Keratinocyte (primary cell): ENCODE measurements at regions not wholly inside any gene's neighbourhood (a gene's known extent, or its start where the extent isn't known, plus 50 kb on each side); places are given as distances from the start of the nearest gene placed in this dataset.

Source experiments
- DNase-seq: peaks from one replicate; pipeline ENCODE4 v3.0.0-alpha.2; 2011; ENCODE audit warnings: low read depth, missing footprints, low spot score
- FAIRE-seq: peaks from 2 replicates; lab custom pipeline; 2011; peaks lifted over from hg19 to GRCh38; lab: Jason Lieb, UNC
- H2AFZ ChIP-seq: 2 replicates; pipeline ENCODE4 v1.6.0; 2012; ENCODE audit warnings: low read length, control low read depth, inconsistent platforms; ENCODE audit not compliant: control insufficient read depth
- H3K27ac ChIP-seq: 2 replicates; pipeline ENCODE4 v1.5.1; 2011; ENCODE audit warnings: low read length; ENCODE audit not compliant: control insufficient read depth, insufficient read depth
- H3K27me3 ChIP-seq: 3 replicates; pipeline ENCODE4 v1.6.0; 2011; ENCODE audit warnings: low read length; ENCODE audit not compliant: control insufficient read depth, insufficient read depth; ENCODE audit errors: extremely low read depth
- H3K36me3 ChIP-seq, 2 experiments: 2 replicates in 1 of 2; 3 replicates in 1 of 2; pipeline ENCODE4 v1.5.1; 2011; ENCODE audit warnings: low read length in 2 of 2, mild to moderate bottlenecking in 1 of 2; ENCODE audit not compliant: control insufficient read depth in 2 of 2, insufficient read depth in 2 of 2; ENCODE audit errors: extremely low read depth in 1 of 2
- H3K4me1 ChIP-seq: 3 replicates; pipeline ENCODE4 v1.5.1; 2011; ENCODE audit warnings: low read length; ENCODE audit not compliant: control insufficient read depth, insufficient read depth; ENCODE audit errors: extremely low read depth
- H3K4me2 ChIP-seq: 3 replicates; pipeline ENCODE4 v1.6.0; 2011; ENCODE audit warnings: low read depth, low read length; ENCODE audit not compliant: control insufficient read depth, insufficient read depth; ENCODE audit errors: extremely low read depth
- H3K4me3 ChIP-seq, 3 experiments: fragments of 200-600 bp in 1 of 3; sonication (generic) in 1 of 3; 2 replicates in 2 of 3; 3 replicates in 1 of 3; pipeline ENCODE4 v1.5.1; 2011 to 2016; ENCODE audit warnings: low read length in 3 of 3, mild to moderate bottlenecking in 3 of 3, control low read depth in 2 of 3, inconsistent platforms in 1 of 3, low read depth in 1 of 3, mixed read lengths in 1 of 3, mixed run types in 1 of 3, moderate library complexity in 1 of 3; ENCODE audit not compliant: control insufficient read depth in 2 of 3, insufficient read depth in 2 of 3; ENCODE audit errors: extremely low read depth in 1 of 3
- H3K79me2 ChIP-seq: 2 replicates; pipeline ENCODE4 v1.6.0; 2012; ENCODE audit warnings: low read length; ENCODE audit not compliant: control insufficient read depth, insufficient read depth
- H3K9ac ChIP-seq: 3 replicates; pipeline ENCODE4 v1.6.0; 2011; ENCODE audit warnings: low read length; ENCODE audit not compliant: control insufficient read depth, insufficient read depth; ENCODE audit errors: extremely low read depth
- H3K9me1 ChIP-seq: 3 replicates; pipeline ENCODE4 v1.6.0; 2011; ENCODE audit warnings: low read length; ENCODE audit not compliant: control insufficient read depth, insufficient read depth; ENCODE audit errors: extremely low read depth
- H3K9me3 ChIP-seq: 2 replicates; pipeline ENCODE4 v1.5.1; 2012; ENCODE audit warnings: low read depth, low read length; ENCODE audit not compliant: control insufficient read depth
- H4K20me1 ChIP-seq: 3 replicates; pipeline ENCODE4 v1.6.0; 2011; ENCODE audit warnings: low read length; ENCODE audit not compliant: control insufficient read depth, insufficient read depth; ENCODE audit errors: extremely low read depth
- CTCF ChIP-seq, 3 experiments: IDR thresholded peaks in 1 of 3; conservative IDR thresholded peaks in 1 of 3; optimal IDR thresholded peaks in 1 of 3; 2 replicates in 2 of 3; 3 replicates in 1 of 3; pipeline versions ENCODE3 to v1.5.1; 2011; ENCODE audit warnings: low read length in 3 of 3, mild to moderate bottlenecking in 3 of 3, moderate library complexity in 2 of 3, control low read depth in 1 of 3, inconsistent platforms in 1 of 3; ENCODE audit not compliant: insufficient read depth in 2 of 3; ENCODE audit errors: extremely low read depth in 1 of 3
- EZH2 ChIP-seq: IDR thresholded peaks from one replicate; pipeline ENCODE4 v1.6.1; 2012; ENCODE audit warnings: inconsistent platforms, mild to moderate bottlenecking, low read length, moderate library complexity
- dilution Hi-C: fragments of 300-500 bp; cut with MboI; formaldehyde crosslinking; loops from one replicate; pipeline ENCODE4 v1.7.0; 2020; ENCODE audit warnings: low sequenced_read_pairs; ENCODE audit not compliant: extremely low pct_ligation_motif_present

GRCh38 chr3:177793451-177793850 lies 596.2 kb upstream of the TBL1XR1 start:
- no peak overlapping the region for H3K9ac ChIP-seq
- no peak overlapping the region for H3K4me3 ChIP-seq
- H3K36me3 ChIP-seq, result no peaks in the 10 kb centered on the region
- H3K79me2 ChIP-seq, result no peaks in the 10 kb centered on the region
- TF ChIP-seq CTCF (optimal IDR thresholded peaks at IDR 0.05 in 1 of 3, IDR thresholded peaks at IDR 0.05 in 1 of 3, conservative IDR thresholded peaks at IDR 0.05 in 1 of 3; ENCODE audit: extremely low read depth in 1 of 3, insufficient read depth in 2 of 3, low read length in 3 of 3) (no peak), EZH2 (no peak)
- no peaks in the 10 kb centered on the region for H3K27me3 ChIP-seq
- H3K4me1 ChIP-seq, result no peaks in the 10 kb centered on the region
- no peaks in the 10 kb centered on the region for H4K20me1 ChIP-seq
- H3K9me3 ChIP-seq, result no peaks in the 10 kb centered on the region
- H3K27ac ChIP-seq, result no peak overlapping the region
- DNase-seq, result no peak
- no peaks in the 10 kb centered on the region for H3K9me1 ChIP-seq
- no peak overlapping the region for H2AFZ ChIP-seq
- H3K4me2 ChIP-seq, result no peak overlapping the region
- no peak for FAIRE-seq
- dilution Hi-C loops, result no loop called here

- no peaks in the 10 kb centered on the region for H3K36me3 ChIP-seq
- H3K4me2 ChIP-seq, result no peak overlapping the region
- H3K4me1 ChIP-seq, result no peaks in the 10 kb centered on the region
- H3K9ac ChIP-seq, result no peak overlapping the region
- H3K27me3 ChIP-seq, result no peaks in the 10 kb centered on the region
- H3K9me3 ChIP-seq, result no peaks in the 10 kb centered on the region
- dilution Hi-C loops, result no loop called here
- no peak overlapping the region for H2AFZ ChIP-seq
- TF ChIP-seq EZH2 (no peak), CTCF (optimal IDR thresholded peaks at IDR 0.05 in 1 of 3, IDR thresholded peaks at IDR 0.05 in 1 of 3, conservative IDR thresholded peaks at IDR 0.05 in 1 of 3; ENCODE audit: extremely low read depth in 1 of 3, insufficient read depth in 2 of 3, low read length in 3 of 3) (no peak)
- DNase-seq (no peak), FAIRE-seq (no peak)
- no peaks in the 10 kb centered on the region for H3K79me2 ChIP-seq
- H3K4me3 ChIP-seq, result no peak overlapping the region
- no peak overlapping the region for H3K27ac ChIP-seq
- H4K20me1 ChIP-seq, result no peaks in the 10 kb centered on the region
- no peaks in the 10 kb centered on the region for H3K9me1 ChIP-seq
Observed at GRCh38 chr3:177795216-177795615, 597.9 kb upstream of the TBL1XR1 start.
